ENCODE measurements at regions not wholly inside any gene's neighbourhood (a gene's known extent, or its start where the extent isn't known, plus 50 kb on each side); places are given as distances from the start of the nearest gene placed in this dataset.

DNA sequence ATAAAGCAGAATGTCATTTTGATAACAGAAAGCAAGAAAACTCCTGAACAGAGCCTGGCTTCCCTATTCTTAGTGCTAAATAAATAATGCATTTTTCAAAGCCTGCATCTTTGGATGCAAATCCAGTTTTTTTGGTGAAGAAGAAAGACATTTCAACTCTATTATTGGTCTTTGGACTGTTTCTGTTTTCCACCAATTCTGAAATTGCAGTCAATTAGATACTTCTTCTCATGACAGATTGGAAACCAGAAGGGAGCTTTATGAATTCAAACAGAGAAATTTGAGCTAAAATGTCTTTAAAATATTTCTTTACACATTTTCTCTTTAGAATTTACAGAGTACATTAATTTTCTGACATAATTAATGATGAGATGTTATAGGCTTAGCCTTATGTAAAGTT is 189.8 kb downstream of the YTHDC2 start:
- TF ChIP-seq, protein P1, sequence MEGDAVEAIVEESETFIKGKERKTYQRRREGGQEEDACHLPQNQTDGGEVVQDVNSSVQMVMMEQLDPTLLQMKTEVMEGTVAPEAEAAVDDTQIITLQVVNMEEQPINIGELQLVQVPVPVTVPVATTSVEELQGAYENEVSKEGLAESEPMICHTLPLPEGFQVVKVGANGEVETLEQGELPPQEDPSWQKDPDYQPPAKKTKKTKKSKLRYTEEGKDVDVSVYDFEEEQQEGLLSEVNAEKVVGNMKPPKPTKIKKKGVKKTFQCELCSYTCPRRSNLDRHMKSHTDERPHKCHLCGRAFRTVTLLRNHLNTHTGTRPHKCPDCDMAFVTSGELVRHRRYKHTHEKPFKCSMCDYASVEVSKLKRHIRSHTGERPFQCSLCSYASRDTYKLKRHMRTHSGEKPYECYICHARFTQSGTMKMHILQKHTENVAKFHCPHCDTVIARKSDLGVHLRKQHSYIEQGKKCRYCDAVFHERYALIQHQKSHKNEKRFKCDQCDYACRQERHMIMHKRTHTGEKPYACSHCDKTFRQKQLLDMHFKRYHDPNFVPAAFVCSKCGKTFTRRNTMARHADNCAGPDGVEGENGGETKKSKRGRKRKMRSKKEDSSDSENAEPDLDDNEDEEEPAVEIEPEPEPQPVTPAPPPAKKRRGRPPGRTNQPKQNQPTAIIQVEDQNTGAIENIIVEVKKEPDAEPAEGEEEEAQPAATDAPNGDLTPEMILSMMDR (IDR thresholded peaks at IDR 0.05): no peak
- TF ChIP-seq POLR2AphosphoS5 (IDR thresholded peaks at IDR 0.05) (no peak), POLR2A (IDR thresholded peaks at IDR 0.05) (no peak)

All from breast epithelium (tissue), 3 donors.